HG03378 (cell line): ENCODE measurements at regions not wholly inside any gene's neighbourhood (a gene's known extent, or its start where the extent isn't known, plus 50 kb on each side); places are given as distances from the start of the nearest gene placed in this dataset.

ENCODE experiments used
- ATAC-seq: cut with Tn5 transposase; IDR thresholded peaks from one replicate; pipeline ENCODE4 v1.9.1; 2021; ENCODE audit warnings: mild to moderate bottlenecking, moderate library complexity; ENCODE audit not compliant: unreplicated experiment

- no peak for ATAC-seq
Measured at GRCh38 chrX:126065901-126066660, 100.0 kb downstream of the DCAF12L2 start.
